GM19324 (cell line): ENCODE measurements at regions not wholly inside any gene's neighbourhood (a gene's known extent, or its start where the extent isn't known, plus 50 kb on each side); places are given as distances from the start of the nearest gene placed in this dataset.

Source experiments
- ATAC-seq: cut with Tn5 transposase; IDR thresholded peaks from one replicate; pipeline ENCODE4 v1.9.1; 2021; ENCODE audit warnings: mild to moderate bottlenecking, moderate library complexity; ENCODE audit not compliant: unreplicated experiment, low FRiP score

GRCh38 chr20:23255716-23256385 is 94.7 kb upstream of the NXT1 start:
- no peak for ATAC-seq

GRCh38 chr20:23255106-23255505 is 95.5 kb upstream of the NXT1 start:
- no peak for ATAC-seq

GRCh38 chr20:23254505-23254904 is 96.1 kb upstream of the NXT1 start:
- no peak for ATAC-seq

- no peak for ATAC-seq
Measured at GRCh38 chr20:23254034-23254433, 96.6 kb upstream of the NXT1 start.

- ATAC-seq, result no peak
Measured at GRCh38 chr20:23253524-23253923, 97.1 kb upstream of the NXT1 start.

GRCh38 chr20:23251779-23252178 is 98.8 kb upstream of the NXT1 start:
- no peak for ATAC-seq

- no peak for ATAC-seq
Measured at GRCh38 chr20:23249541-23249940, 101.0 kb upstream of the NXT1 start.

GRCh38 chr20:23248461-23248882 is 102.1 kb upstream of the NXT1 start:
- no peak for ATAC-seq

- no peak for ATAC-seq
Measured at GRCh38 chr20:23246717-23247664, 103.6 kb upstream of the NXT1 start.

- ATAC-seq, result peak; percentile 60
Measured at GRCh38 chr20:23245553-23246181, 104.9 kb upstream of the NXT1 start.

GRCh38 chr20:23244916-23245552 is 105.6 kb upstream of the NXT1 start:
- ATAC-seq, result no peak

- ATAC-seq, result no peak
Measured at GRCh38 chr20:23244156-23244915, 106.3 kb upstream of the NXT1 start.

GRCh38 chr20:23243791-23244155 is 106.8 kb upstream of the NXT1 start:
- ATAC-seq, result no peak

GRCh38 chr20:23242556-23243180 is 107.9 kb upstream of the NXT1 start:
- ATAC-seq, result no peak

- ATAC-seq, result no peak
Measured at GRCh38 chr20:23242104-23242503, 108.5 kb upstream of the NXT1 start.

GRCh38 chr20:23241416-23241815 is 109.2 kb upstream of the NXT1 start:
- ATAC-seq, result no peak

GRCh38 chr20:23240519-23240918 is 110.1 kb upstream of the NXT1 start:
- no peak for ATAC-seq

- ATAC-seq, result no peak
Measured at GRCh38 chr20:23237201-23237600, 113.4 kb upstream of the NXT1 start.

GRCh38 chr20:23235173-23236027 is 115.2 kb upstream of the NXT1 start:
- no peak for ATAC-seq
